Fibroblast of peridontal ligament (primary cell): ENCODE measurements at regions not wholly inside any gene's neighbourhood (a gene's known extent, or its start where the extent isn't known, plus 50 kb on each side); places are given as distances from the start of the nearest gene placed in this dataset.
"Not testable (repeated sequence)": the region's sequence is repeated elsewhere in the genome, so short reads cannot be mapped to it uniquely, and the experiment has no call there.

Experiments
- DNase-seq: peaks from one replicate; pipeline ENCODE4 v3.0.0-alpha.2; 2010; ENCODE audit errors: extremely low read depth

DNA sequence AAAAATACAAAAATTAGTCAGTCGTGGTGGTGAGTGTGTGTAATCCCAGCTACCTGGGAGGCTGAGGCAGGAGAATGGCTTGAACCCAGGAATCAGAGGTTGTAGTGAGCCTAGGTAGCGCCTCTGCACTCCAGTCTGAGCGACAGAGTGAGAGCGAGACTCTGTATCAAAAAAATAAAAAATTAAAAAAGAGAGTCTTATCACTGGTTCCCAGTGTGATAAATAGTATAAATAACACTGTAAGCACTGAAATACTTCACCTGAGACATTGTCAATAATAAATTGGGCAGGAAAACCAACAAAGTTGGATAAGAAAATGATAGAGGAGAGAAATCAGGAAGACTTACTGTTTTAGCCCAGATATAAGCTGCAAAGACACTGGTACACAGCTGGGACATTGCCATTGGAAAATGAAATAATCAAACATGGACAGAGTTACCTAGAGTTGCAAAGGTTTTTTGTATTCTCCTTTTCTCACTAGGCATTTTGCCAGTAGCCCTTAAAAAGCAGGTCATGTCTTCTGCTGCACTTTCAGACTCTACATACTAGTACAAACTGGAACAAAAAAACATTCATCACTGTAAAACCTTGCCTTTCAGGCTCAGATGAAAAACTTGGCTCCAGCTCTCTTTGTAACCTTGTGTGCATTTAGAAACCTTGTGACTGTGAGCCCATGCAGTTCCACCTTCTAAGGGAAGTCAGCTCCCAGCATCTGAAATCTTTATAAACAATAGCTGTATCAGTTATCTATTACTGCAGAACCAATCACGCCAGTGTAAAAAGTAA, 55.0 kb upstream of the PPP1R2C start:
- no peak for DNase-seq

DNA sequence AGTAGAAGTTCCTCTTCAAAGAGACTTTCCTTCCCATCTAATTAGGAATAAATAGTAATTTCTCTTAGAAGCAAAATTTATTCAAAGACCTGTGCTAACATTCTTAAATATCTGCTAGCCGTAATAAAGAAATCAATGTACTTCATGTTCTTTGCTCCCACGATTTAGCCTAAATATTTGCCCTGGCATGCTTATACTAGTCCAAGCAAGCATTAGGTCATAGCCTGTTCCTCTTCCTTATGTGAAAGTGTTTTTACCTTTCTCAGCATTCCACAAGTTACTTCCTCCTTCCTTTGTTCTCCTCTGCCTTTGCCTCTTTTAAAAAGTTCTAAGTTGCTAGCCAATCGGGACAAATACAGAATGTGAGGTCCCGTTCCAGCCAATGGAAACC, 55.6 kb upstream of the PPP1R2C start:
- DNase-seq, result not testable (repeated sequence)

DNA sequence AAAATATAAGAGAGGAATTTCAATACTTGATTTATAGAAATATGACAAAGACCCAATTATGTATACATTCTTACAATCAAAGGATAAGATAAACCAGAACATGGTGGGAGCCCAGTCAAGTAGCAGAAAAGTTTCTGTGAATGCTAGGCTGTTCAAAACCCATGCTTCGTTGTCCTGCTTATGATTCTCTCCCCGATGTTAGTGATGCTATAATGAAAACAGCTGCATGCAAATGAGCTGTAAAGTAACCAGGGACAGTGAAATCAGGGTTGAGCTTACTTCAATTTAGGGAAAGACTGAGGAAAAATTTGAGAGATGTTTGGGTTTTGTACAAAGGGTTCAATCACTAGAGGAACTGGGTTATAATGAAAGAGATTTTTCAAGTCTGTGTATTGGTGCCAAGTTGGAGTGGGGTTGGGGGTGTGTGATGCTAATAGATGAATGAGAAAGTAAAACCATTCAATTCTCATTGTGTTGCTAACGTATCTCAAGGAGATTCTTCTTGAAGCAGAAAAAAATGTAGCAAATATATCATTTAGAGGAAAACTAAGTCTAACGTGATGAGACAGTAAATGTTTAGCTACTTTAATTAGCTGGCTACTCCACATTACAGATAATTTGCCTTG, 59.3 kb upstream of the PPP1R2C start:
- DNase-seq, result no peak

DNA sequence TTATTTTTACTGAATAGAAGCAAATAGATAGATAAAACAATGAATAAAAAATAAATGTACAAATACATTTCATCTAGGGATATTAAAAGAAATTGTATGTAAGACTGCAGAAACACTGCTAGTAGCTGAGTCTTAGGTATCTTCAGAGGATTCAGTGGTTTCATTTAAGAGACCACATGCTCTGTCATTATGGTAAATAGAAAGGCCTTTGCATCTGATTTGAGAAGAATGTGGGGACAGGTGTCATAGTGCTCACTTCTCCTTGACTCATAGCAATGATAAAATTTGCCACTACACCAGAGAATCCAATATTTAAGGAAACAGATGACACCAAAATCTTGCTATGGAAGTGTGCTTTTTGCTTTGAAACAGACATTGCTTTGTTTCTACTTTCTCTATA, 59.8 kb upstream of the PPP1R2C start:
- DNase-seq, result no peak

DNA sequence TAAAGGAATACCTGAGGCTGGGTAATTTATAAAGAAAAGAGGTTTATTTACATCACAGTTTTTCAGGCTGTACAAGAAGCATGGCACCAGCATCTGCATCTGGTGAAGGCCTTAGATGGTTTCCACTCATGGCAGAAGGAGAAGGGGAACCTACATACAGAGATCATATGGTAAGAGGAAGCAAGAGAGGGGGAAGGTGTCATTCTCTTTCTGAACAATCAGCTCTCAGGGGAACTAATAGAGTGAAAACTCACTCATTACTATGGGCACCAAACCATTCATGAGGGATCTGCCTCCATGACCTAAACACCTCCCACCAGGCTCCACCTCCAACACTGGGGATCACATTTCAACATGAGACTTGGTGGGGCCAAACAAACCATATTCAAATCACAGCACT, 61.7 kb upstream of the PPP1R2C start:
- no peak for DNase-seq

DNA sequence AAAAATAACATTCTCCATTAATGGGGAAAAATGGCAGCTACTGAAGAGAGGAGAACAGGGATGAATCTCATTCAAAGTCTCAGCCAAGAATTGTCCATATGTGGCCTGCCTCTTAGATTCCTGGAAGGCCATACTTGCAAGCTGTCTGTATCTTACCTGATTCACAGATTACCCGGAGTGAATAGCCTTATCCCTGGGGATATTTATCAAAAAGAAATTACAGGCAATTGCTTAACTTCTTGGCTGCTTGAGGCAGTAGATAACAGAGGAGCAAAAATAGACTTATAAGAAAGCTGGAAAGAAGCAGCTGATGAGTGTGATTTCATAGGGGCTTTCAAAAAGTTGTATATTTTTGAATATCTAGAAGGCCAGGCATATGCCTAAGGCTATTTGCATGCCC, 68.8 kb upstream of the PPP1R2C start:
- no peak for DNase-seq

DNA sequence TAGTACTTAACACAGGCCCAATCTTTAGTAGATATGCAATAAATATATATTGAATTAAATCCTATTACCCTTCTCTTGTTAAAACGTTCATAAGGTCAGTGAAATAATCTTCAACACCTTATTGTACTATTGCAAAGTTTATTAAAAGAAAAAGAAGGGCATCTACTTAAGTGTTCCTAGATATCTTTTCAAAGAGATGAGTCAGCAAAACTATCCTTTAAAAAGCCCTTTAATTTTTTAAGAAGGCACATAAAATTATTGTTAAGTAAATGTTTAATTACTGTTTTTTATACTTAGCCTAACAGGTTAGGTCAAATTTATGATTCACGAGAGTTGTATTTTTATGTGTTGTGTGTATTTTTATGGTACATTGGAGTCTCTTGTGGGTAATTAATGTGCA, 77.3 kb upstream of the PPP1R2C start:
- DNase-seq, result no peak

DNA sequence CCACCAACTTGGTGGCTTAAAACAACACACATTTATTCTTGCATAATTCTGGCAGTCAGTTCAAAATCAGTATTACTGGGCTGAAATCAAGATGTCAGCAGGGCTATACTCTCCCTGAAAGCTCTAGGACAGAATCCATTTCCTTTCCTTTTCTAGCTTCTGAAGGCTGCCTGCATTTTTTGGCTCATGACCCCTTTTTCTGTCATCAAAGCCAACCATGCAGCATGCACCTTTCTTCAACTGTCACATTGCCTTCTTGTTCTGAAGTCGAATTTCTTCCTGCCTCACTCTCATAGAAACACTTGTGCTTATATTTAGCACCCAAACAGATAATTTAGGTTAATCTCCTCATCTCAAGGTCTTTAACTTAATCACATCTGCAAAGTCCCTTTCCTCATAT, 79.8 kb upstream of the PPP1R2C start:
- DNase-seq, result no peak

DNA sequence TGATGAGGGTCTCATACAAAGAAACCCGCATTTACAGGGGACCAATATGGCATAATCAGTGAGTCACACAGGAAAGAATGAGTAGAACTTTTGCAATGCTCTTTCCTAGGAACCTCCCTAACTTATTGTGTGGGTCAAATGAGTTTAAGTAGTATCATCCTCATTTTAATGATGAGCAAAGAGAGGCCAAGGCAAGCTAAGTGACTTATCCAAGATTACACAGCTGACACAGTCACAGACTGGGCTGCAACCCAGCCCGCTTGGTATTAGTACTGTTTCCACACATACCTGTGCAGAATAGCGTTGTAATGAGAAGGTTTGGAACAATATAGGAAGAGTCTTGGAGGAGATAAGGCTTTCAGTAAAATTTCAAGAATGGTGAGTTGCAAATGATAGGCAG, 91.0 kb upstream of the PPP1R2C start:
- DNase-seq, result no peak

DNA sequence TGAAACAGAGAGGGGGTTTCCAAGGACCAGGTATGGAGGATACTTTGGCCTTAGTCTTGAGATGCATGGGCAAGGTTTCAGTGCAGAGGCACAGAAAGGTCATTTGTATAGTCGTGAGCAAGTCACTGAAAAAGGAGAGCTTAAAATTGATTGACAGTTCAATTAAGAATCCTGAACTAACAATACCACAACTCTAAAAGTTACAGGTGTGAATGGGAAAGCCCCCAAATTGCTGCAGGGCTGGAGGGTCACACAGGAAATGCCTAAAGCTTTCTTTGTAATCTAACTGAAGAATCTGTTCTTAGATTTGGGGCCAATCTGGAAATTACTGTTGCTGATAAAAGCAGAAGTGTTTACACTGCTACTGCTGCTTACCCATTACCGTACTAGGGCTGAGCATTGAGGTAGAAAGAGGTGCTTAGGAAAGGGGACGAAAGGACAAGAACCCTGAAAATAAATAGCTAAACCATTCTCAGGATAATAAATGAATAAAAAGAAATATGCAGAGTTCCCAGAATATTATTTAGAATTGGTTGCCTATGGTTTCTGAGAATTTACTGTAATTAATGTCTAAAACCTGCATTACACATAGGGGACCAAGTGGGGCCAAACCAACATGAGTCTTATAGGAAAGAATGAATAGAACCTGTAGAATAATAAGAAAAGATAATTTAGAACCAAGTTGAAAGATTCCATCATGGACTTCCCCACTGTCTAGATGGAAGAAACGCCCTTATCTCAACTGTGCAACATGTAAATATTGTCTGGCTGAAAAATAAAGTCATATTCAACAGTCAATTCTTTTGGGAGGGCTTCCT, 91.9 kb upstream of the PPP1R2C start:
- DNase-seq, result no peak

DNA sequence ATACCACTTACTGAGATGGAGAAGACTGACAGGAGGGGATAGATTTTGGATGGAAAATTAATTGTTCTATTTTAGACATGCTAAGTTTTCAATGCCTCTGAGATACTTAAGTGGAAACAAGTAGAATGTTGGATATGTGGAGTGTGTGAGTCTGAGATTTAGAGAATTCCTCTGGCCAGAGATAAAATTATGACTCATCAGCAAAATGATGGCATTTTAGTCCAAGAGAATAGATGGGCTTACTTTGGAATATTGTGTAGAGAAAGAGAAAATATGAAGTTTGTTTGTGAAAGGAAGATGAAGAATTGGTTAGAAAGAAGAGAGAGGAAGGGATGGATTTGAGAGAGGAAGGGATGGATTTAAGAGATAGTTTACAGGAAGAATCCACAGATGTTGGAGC, 108.6 kb upstream of the PPP1R2C start:
- DNase-seq, result no peak

DNA sequence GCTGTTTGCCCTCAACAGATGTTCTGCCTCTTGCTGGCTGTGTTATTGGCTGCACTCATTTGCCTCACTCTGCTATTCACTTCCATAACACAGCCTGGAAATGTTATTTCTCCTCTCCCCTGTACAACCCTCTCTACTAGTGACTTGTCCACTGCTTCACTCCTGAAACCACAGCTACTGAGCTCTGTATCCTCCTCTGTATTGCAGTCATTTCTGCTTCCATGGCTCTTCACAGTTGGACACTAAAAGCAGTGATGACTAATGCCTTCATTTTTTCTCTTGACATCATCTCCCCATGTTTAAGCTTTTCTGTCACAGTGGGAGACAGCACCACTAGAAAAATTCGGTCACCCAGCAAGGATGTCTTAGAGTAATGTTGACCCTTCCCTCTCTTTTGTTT, 123.0 kb upstream of the PPP1R2C start:
- no peak for DNase-seq

DNA sequence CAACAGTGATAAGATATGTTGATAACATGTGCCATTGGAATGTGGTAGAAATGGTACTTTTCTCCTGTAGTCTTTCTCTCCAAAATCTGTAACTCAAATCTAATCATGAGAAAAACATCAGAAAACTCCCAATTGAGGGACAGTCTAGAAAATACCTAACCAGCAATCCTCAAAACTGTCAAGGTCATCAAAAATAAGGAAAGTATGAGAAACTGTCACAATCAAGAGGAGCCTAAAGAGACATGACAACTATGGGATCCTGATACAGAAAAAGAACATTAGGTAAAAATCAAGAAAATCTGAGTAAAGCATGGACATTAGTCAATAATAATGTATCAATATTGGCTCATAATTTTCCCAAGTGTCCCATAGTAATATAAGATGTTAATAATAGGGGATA, 124.5 kb upstream of the PPP1R2C start:
- DNase-seq, result no peak

DNA sequence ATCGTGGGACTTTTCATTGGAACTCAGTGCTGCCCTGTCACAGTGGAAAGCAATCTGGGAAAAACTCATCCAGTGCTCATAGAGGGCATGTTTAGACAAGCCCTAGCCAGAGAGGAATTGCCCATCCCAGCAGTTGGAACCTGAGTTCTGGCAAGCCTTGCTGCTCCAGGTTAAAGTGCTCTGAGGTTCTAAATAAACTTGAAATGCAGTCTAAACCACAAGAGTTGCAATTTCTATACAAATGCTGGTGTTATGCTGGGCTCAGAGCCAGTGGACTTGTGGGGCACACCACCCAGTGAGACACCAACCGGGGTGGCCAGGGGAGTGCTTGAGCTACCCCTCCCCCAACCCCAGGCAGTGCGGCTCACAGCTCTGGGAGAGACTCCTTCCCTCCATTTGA, 142.8 kb upstream of the PPP1R2C start:
- DNase-seq, result no peak

DNA sequence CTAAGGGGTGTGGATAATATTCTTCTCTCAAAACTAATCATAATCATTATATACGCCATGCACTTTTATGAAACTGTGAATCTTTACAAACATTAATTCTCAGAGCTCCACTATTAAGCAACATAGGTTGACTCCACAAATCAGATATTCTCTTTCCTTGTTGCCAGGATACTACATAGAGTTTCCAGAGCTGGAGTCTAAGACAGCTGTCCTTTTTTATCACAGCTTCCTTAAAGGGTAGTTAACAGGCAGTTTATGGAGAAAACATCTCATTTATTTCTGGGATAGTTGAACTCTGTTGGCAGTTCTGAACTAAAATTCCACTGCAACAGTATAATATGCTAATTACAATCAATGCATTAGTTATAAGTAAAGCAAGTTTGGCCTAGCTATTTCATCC, 152.1 kb upstream of the PPP1R2C start:
- DNase-seq, result no peak

DNA sequence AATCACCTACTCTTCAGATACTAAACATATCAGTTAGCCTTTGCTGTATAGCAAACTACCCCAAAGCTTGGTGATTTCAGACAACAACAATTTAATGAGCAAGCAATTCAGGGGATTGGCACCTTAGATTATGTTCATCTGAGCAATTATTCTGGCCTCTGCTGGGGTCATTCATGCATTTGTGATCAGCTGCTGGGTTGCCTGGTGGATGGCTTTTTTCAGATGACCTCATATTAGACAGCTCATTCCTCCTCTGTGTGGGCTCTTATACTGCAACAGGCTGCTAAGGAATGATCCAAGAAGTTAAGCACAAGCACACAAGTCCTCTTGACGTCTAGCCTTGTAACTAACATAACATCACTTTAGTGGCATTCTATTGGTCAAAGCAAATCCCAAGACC, 153.0 kb upstream of the PPP1R2C start:
- no peak for DNase-seq

DNA sequence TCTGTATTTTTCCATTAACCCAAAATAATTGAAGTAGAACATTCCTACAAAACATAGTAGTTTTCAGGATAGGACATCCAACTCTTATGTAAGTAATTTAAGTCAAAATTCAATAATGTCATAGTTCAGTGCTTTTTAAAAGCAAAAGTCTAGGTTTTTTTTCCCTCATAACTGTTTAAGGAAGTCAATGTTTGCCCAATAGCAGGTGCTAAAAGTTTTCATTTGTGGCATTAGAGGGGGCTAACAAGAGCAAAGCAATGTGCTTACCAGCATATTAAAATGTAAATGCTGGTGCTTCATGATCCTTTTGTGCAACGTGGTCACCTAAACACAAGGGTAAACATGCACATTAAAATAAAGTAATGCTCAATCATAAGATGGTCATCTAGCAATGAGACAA, 155.2 kb upstream of the PPP1R2C start:
- no peak for DNase-seq

DNA sequence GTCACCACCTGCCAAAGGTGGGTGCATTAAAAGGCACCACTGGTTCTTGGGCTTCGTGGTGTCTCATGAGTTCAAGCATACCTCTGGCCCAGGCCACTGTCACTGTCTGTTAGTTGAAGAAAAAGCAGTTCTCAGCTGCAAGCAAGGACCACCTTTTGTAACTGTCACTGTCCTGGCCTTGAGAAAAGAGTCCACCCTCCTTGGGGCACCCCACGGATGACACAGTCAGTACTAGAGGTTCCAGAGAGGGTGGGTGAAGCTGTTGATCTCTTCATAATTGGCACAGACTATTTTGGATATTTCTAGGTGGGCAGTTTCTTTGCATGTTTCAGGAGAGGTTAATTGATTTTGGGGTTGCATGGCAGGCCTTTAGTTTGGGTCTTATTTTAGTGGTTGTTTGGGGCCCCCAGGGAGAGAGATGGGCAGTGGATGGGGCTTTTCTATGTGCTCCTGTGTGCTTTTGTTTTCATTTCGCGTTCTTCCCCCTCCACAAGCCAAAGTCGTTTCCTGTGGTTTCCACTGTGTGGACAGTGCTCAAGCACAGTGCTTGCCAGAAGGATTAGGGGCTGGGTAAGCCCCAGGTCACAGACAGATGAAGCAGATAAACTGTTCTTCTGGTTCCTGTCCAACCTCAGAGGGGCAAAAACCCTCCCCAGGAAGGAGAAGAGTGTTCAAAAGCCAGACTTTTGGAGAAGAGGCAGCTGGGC, 156.2 kb upstream of the PPP1R2C start:
- no peak for DNase-seq

DNA sequence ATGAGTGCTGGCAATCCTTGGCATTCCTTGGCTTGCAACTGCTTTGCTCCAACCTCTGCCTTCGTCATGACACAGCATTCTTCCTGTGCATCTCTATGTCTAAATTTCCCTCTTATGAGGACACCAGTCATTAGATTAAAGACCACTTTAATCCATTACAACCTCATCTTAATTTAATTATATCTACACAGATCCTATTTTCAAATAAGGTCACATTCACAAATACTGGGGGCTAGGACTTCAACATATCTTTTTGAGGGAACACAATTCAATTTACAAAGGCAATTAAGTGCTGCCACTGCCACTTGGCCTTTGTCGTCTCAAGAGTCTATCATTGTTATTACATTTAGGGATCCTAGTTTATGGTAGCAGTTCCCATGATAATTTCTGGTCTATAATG, 163.7 kb upstream of the PPP1R2C start:
- DNase-seq, result no peak

DNA sequence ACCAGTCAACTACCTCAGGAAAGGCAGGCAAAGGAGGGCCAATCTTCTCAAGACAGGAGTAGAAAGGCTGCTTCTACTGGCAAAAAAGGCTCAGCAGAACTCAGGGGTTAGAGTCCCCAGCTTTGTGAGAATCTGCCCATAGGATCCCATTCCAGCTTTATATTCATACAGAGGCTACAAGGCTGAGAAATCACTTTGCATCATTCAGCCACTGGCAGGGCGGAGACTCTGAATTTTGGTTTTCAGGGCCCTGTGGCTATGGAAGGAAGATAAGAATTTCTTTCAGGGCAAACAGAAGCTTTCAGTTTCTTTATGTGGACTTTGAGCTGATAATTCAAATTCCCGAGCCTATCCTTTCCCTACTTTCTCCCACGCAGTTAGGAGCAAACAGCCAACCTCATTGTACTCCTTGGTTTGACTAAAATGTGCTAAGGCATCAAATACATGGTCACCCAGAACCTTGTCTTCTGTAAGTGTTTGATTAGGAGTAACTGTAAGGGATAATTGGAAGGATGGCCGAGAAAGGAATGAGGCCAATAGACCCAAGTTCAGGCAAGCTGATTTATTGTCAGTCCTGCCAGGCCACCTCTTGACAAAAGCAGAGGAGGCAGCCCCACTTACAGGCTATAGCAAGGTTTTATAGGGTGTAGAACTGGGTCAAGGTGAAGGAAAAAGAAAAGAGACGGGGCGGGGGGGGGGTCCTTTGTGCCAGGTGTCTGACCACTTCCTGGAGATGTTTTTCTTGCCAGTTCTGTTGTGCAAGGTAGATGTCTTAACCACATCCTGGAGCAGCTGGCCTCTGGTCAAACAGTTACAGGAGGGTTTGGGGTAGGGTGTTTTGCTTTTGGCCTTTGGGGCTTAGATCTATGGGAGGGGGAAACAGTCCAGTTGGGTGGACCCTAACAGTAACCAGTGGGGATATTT, 165.3 kb upstream of the PPP1R2C start:
- no peak for DNase-seq

DNA sequence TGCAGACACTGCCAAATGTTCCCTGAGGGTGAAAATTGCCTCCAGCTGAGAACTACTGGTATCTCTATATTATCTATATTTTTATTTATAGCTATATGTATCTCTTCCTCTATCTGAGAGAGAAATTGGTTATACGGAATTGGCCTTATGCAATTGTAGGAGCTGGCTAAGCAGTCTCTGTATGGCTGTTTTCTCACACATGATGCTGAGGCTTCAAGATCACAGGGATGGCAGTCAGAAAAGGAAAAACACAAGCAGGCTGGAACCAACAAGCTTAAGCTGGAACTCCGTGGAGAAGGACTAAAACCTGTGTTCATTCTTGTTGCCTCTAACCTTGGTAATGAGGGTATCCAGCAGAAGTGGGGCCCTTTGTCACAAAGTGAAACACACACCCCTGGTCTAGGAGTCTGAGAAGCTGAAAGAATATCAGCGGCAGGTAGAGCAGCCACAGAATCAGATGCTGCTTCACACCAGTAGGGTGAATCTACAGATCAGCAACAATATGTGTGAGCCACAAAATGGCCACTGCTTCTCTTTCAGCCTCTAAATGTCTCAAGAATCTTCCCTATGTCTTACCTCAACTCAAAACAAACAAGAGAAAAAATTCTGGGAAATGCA, 166.5 kb upstream of the PPP1R2C start:
- no peak for DNase-seq
